ENCODE measurements at regions not wholly inside any gene's neighbourhood (a gene's known extent, or its start where the extent isn't known, plus 50 kb on each side); places are given as distances from the start of the nearest gene placed in this dataset.

DNA sequence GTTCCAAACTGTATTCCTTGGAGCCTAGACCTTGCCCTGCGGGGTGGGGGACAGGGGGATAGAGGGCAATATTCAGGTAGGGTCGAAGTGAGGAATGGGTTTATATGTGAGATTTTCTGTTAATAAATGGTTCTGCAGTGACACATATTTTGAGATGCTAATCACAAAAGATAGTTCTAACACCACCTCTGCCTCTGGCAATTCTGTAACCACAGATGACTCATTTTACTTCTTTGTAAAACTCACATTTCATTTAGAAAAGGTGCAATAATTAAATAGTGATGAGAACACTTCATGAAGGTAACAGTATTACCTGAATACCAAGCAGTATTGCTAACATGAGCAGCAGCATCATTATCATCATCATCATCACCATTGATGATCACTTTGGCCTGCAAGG is 306.6 kb downstream of the SUCLG1 start:
- TF ChIP-seq, protein P1, sequence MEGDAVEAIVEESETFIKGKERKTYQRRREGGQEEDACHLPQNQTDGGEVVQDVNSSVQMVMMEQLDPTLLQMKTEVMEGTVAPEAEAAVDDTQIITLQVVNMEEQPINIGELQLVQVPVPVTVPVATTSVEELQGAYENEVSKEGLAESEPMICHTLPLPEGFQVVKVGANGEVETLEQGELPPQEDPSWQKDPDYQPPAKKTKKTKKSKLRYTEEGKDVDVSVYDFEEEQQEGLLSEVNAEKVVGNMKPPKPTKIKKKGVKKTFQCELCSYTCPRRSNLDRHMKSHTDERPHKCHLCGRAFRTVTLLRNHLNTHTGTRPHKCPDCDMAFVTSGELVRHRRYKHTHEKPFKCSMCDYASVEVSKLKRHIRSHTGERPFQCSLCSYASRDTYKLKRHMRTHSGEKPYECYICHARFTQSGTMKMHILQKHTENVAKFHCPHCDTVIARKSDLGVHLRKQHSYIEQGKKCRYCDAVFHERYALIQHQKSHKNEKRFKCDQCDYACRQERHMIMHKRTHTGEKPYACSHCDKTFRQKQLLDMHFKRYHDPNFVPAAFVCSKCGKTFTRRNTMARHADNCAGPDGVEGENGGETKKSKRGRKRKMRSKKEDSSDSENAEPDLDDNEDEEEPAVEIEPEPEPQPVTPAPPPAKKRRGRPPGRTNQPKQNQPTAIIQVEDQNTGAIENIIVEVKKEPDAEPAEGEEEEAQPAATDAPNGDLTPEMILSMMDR (IDR thresholded peaks at IDR 0.05): no peak
- TF ChIP-seq POLR2A (IDR thresholded peaks at IDR 0.05) (no peak), POLR2AphosphoS5 (IDR thresholded peaks at IDR 0.05) (no peak), EP300 (IDR thresholded peaks at IDR 0.05) (no peak)
